GM12878 (cell line): ENCODE measurements at regions not wholly inside any gene's neighbourhood (a gene's known extent, or its start where the extent isn't known, plus 50 kb on each side); places are given as distances from the start of the nearest gene placed in this dataset.

Experiments
- ATAC-seq: fragments of 200-7000 bp; cut with Tn5 transposase; 3 replicates; pipeline ENCODE4 v1.9.1; 2020; ENCODE audit warnings: mild to moderate bottlenecking, moderate library complexity
- BruUV-seq: library from RNA; stranded (reverse); fragments of 400-500 nt; replicated peaks from 2 replicates; lab custom pipeline; 2021; lab: Mats Ljungman, UMichigan
- CTCF ChIA-PET: fragments of 300-600 bp; sonication (Branson Sonifier 250); formaldehyde crosslinking; extraction: SDS; loops from one replicate; lab custom pipeline; 2021; ENCODE audit warnings: inconsistent platforms; lab: Yijun Ruan, JAX
- POLR2A ChIA-PET: fragments of 350-600 bp; formaldehyde crosslinking; extraction: SDS; loops from one replicate; lab custom pipeline; 2021; ENCODE audit warnings: inconsistent platforms; lab: Charles Lee
- RAD21 ChIA-PET: fragments of 300-600 bp; sonication (Branson Sonifier 250); formaldehyde crosslinking; loops from one replicate; lab custom pipeline; 2023; ENCODE audit warnings: antibody characterized with exemption; ENCODE audit not compliant: unreplicated experiment; lab: Charles Lee
- SMC1A ChIA-PET: fragments of 300-600 bp; sonication (Branson Sonifier 250); formaldehyde crosslinking; loops from one replicate; lab custom pipeline; 2023; ENCODE audit not compliant: unreplicated experiment, uncharacterized antibody; lab: Charles Lee
- DNase-seq: peaks from one replicate; pipeline ENCODE4 v3.0.0-alpha.2; 2011; ENCODE audit warnings: low read depth, low spot score
- FAIRE-seq: peaks from 3 replicates; lab custom pipeline; 2011; peaks lifted over from hg19 to GRCh38; lab: Jason Lieb, UNC
- H2AFZ ChIP-seq: 2 replicates; pipeline ENCODE4 v1.6.0; 2011; ENCODE audit warnings: low read depth, low read length, control low read depth; ENCODE audit not compliant: control insufficient read depth
- H3K27ac ChIP-seq: 2 replicates; pipeline ENCODE4 v1.5.1; 2011; ENCODE audit warnings: control low read depth; ENCODE audit not compliant: control insufficient read depth, insufficient read depth
- H3K27me3 ChIP-seq, 2 experiments: replicated peaks in 1 of 2; 2 replicates each; pipeline versions ENCODE4 v1.6.0 to v1.6.1; 2011; ENCODE audit warnings: low read length in 1 of 2; ENCODE audit not compliant: control insufficient read depth in 2 of 2, insufficient read depth in 2 of 2
- H3K36me3 ChIP-seq, 2 experiments: 2 replicates each; pipeline ENCODE4 v1.5.1; 2011; ENCODE audit warnings: low read length in 1 of 2; ENCODE audit not compliant: control insufficient read depth in 2 of 2, insufficient read depth in 2 of 2
- H3K4me1 ChIP-seq: 2 replicates; pipeline ENCODE4 v1.6.1; 2011; ENCODE audit warnings: mild to moderate bottlenecking, low read length, moderate library complexity, mixed read lengths; ENCODE audit not compliant: control insufficient read depth, insufficient read depth
- H3K4me2 ChIP-seq: 2 replicates; pipeline ENCODE4 v1.6.0; 2011; ENCODE audit warnings: control low read depth; ENCODE audit not compliant: control insufficient read depth, insufficient read depth
- H3K4me3 ChIP-seq: fragments of 200-600 bp; sonication (generic); 2 replicates; pipeline ENCODE4 v1.5.1; 2016
- H3K79me2 ChIP-seq: 2 replicates; pipeline ENCODE4 v1.6.0; 2011; ENCODE audit warnings: low read length; ENCODE audit not compliant: control insufficient read depth, insufficient read depth
- H3K9ac ChIP-seq: 2 replicates; pipeline ENCODE4 v1.8.0; 2011; ENCODE audit warnings: low read length, control low read depth, mixed read lengths; ENCODE audit not compliant: control insufficient read depth, insufficient read depth
- H3K9me3 ChIP-seq: replicated peaks from 3 replicates; pipeline ENCODE4 v1.5.1; 2011; ENCODE audit warnings: mild to moderate bottlenecking, low read length; ENCODE audit not compliant: control insufficient read depth, insufficient read depth
- H4K20me1 ChIP-seq: 2 replicates; pipeline ENCODE4 v1.6.0; 2011; ENCODE audit not compliant: control insufficient read depth, insufficient read depth
- CBX5 ChIP-seq: sonication (generic); IDR thresholded peaks from 2 replicates; pipeline ENCODE4 v1.6.1; 2016; ENCODE audit warnings: low read depth, moderate library complexity, mild to moderate bottlenecking, inconsistent platforms
- CEBPB ChIP-seq, 2 experiments: fragments of 150-350 bp in 1 of 2; IDR thresholded peaks; 2 replicates each; pipeline ENCODE4 v1.6.1; 2012 to 2014; ENCODE audit warnings: low read depth in 2 of 2, low read length in 2 of 2, borderline replicate concordance in 1 of 2, inconsistent platforms in 1 of 2
- IKZF1 ChIP-seq: fragments of 450-650 bp; conservative IDR thresholded peaks from 2 replicates; pipeline ENCODE4 v1.6.1; 2017; ENCODE audit warnings: antibody characterized with exemption, mild to moderate bottlenecking
- MAX ChIP-seq: IDR thresholded peaks from 2 replicates; pipeline ENCODE4 v1.6.1; 2012; ENCODE audit warnings: low read depth, low read length, improper control_type of control experiment
- MEF2B ChIP-seq: fragments of 450-650 bp; IDR thresholded peaks from 2 replicates; pipeline ENCODE4 v1.6.1; 2018; ENCODE audit warnings: mild to moderate bottlenecking, moderate library complexity; ENCODE audit not compliant: partially characterized antibody, poor library complexity, severe bottlenecking
- NFYA ChIP-seq: IDR thresholded peaks from 2 replicates; pipeline ENCODE4 v1.6.1; 2011; ENCODE audit warnings: low read depth, mild to moderate bottlenecking, low read length, improper control_type of control experiment, borderline replicate concordance
- SRF ChIP-seq, 2 experiments: IDR thresholded peaks; 2 replicates each; pipeline ENCODE4 v1.6.1; 2011; ENCODE audit warnings: low read depth in 2 of 2, low read length in 2 of 2, mild to moderate bottlenecking in 1 of 2, moderate library complexity in 1 of 2
- STAT3 ChIP-seq: IDR thresholded peaks from 2 replicates; pipeline ENCODE4 v1.6.1; 2011; ENCODE audit warnings: low read depth, low read length, improper control_type of control experiment
- SUZ12 ChIP-seq: fragments of 200-600 bp; sonication (generic); IDR thresholded peaks from one replicate; pipeline ENCODE4 v1.6.1; 2018; ENCODE audit warnings: antibody characterized with exemption, mild to moderate bottlenecking; ENCODE audit not compliant: unreplicated experiment
- TARDBP ChIP-seq: IDR thresholded peaks from 2 replicates; pipeline ENCODE4 v1.6.1; 2016; ENCODE audit warnings: borderline replicate concordance
- WGBS: methylation state at CpG from one replicate; pipeline ENCODE4 v1.1.6; 2016; ENCODE audit warnings: low lambda C conversion rate; ENCODE audit not compliant: insufficient replicate concordance, insufficient coverage; ENCODE audit errors: missing lambda C conversion rate; 5-methylcytosine and 5-hydroxymethylcytosine counted together
- in situ Hi-C: fragments of 300-500 bp; cut with MboI; formaldehyde crosslinking; loops from 9 replicates; pipeline ENCODE4 v1.14.3; 2018; ENCODE audit warnings: mixed read lengths
- intact Hi-C: fragments of 100-400 bp; cut with micrococcal nuclease; formaldehyde crosslinking; loops from one replicate; pipeline ENCODE4 v1.14.2; 2022; ENCODE audit not compliant: unreplicated experiment

- CTCF ChIA-PET: interaction anchor here (1.3 kb wide), 1 partner anchor 9 kb away, joined by 3 read pairs; no protein-coding TSS in a partner anchor
Observed at GRCh38 chr16:85459529-85460251, 153.4 kb upstream of the GSE1 start.

DNA sequence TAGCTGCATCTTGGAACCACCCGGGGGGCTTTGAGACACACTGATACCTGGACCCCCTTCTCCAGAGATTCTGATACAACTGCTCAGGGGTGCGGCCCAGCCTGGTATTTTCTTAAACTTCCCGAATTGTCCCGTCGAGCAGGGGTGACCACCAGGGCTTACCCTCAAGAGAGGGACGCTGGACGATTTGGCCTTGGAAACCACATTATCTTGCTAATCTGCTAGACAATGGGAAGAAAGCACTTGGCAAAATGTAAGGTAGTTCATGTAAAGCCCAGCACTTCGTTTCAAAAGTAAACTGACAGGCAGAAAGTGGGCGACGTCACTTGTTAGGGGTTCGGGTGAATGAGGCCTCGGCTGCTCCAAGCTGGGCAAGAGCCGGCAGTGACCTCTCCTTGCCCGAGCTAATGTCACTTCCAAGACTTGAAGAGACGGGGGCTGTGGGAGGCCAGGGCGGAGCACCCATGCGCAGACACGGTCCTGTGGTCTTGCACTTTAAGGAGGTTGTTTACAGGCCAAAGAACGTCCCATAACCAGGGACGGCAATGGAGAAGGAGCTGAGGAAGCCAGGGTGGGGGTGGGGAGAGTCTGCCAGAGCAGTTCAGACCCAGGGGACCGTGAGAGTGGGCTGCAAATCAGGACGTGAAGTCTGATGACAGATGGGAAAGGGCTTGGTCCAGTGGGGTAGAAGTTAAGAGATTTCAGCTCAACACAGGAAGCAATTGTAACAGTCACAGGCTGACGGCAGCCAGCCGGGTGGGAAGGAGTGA lies 152.7 kb upstream of the GSE1 start:
- Histone ChIP-seq H3K4me3 (no peak overlapping the region), H3K27ac (no peak overlapping the region), H3K4me1 (no peaks in the 10 kb centered on the region), H2AFZ (no peak overlapping the region), H3K9ac (no peak overlapping the region), H3K9me3 (no peaks in the 10 kb centered on the region), H4K20me1 (no peaks in the 10 kb centered on the region), H3K4me2 (no peak overlapping the region), H3K36me3 (no peaks in the 10 kb centered on the region), H3K79me2 (no peaks in the 10 kb centered on the region), H3K27me3 (peaks cover 11 to 21% of the 10 kb centered on the region in 2 experiments)
- in situ Hi-C loops: no loop called here
- ChIA-PET RAD21 (no interaction called here), SMC1A (interaction anchor here (1.2 kb wide), 1 partner anchor 13 kb away, joined by 3 read pairs; no protein-coding TSS in a partner anchor), POLR2A (no interaction called here), CTCF (interaction anchor here (1.3 to 1.7 kb wide), 2 partner anchors 10 to 156 kb away, joined by 3 to 7 read pairs; no protein-coding TSS in a partner anchor)
- no peak for FAIRE-seq
- no TSS peak for BruUV-seq
- ATAC-seq: no peak
- 30% methylated on average over 24 of the region's 24 CpGs for WGBS
- intact Hi-C loops: no loop called here
- no peak for DNase-seq
- TF ChIP-seq CEBPB (IDR thresholded peaks at IDR 0.05; ENCODE audit: borderline replicate concordance in 1 of 2, low read depth in 2 of 2, low read length in 2 of 2): no peak
- no peak for TF ChIP-seq IKZF1
- no peak for TF ChIP-seq SUZ12
- no peak for TF ChIP-seq MEF2B
- TF ChIP-seq NFYA: no peak
- no peak for TF ChIP-seq SRF (IDR thresholded peaks at IDR 0.05; ENCODE audit: low read depth in 2 of 2, low read length in 2 of 2)
- no peak for TF ChIP-seq CBX5
- TF ChIP-seq STAT3: no peak

More at GRCh38 chr16:85459529-85460251, 153.4 kb upstream of the GSE1 start:
- FAIRE-seq (no peak), ATAC-seq (no peak), DNase-seq (no peak)
- Histone ChIP-seq H3K36me3 (no peaks in the 10 kb centered on the region), H3K79me2 (no peaks in the 10 kb centered on the region), H2AFZ (no peak overlapping the region), H3K4me1 (no peaks in the 10 kb centered on the region), H3K27ac (no peak overlapping the region), H3K27me3 (peaks cover 11 to 21% of the 10 kb centered on the region in 2 experiments), H3K9ac (no peak overlapping the region), H3K4me2 (no peak overlapping the region), H3K9me3 (no peaks in the 10 kb centered on the region), H3K4me3 (no peak overlapping the region), H4K20me1 (no peaks in the 10 kb centered on the region)
- intact Hi-C loops (no loop called here), in situ Hi-C loops (no loop called here)
- ChIA-PET RAD21 (no interaction called here), POLR2A (no interaction called here), SMC1A (no interaction called here)
- 27% methylated on average over 12 of the region's 12 CpGs for WGBS
- no TSS peak for BruUV-seq
- no peak for TF ChIP-seq TARDBP
- no peak for TF ChIP-seq MAX
